Endothelial cell of umbilical vein (primary cell): ENCODE measurements at regions not wholly inside any gene's neighbourhood (a gene's known extent, or its start where the extent isn't known, plus 50 kb on each side); places are given as distances from the start of the nearest gene placed in this dataset.

ENCODE experiments used
- BruUV-seq: library from RNA; stranded (reverse); fragments of 400-500 nt; replicated peaks from 2 replicates; lab custom pipeline; 2021; lab: Mats Ljungman, UMichigan
- CTCF ChIA-PET: fragments of 300-600, 350-600 bp; sonication (Branson Sonifier 250); formaldehyde crosslinking; loops from one replicate; lab custom pipeline; 2021; ENCODE audit warnings: antibody characterized with exemption, inconsistent platforms; lab: Charles Lee
- POLR2A ChIA-PET: fragments of 300-600, 350-600 bp; sonication (Branson Sonifier 250); formaldehyde crosslinking; loops from one replicate; lab custom pipeline; 2021; ENCODE audit warnings: antibody characterized with exemption, inconsistent platforms; lab: Charles Lee
- DNase-seq: peaks from one replicate; pipeline ENCODE4 v3.0.0-alpha.2; 2011; ENCODE audit warnings: low read depth, low spot score
- FAIRE-seq: peaks from 2 replicates; lab custom pipeline; 2011; peaks lifted over from hg19 to GRCh38; lab: Jason Lieb, UNC
- H2AFZ ChIP-seq: 2 replicates; pipeline ENCODE4 v1.6.0; 2012; ENCODE audit warnings: low read depth, low read length, control low read depth, inconsistent platforms
- H3K27ac ChIP-seq: 2 replicates; pipeline ENCODE4 v1.5.1; 2011; ENCODE audit warnings: low read depth, mild to moderate bottlenecking, control low read depth, low read length, moderate library complexity; ENCODE audit not compliant: insufficient read depth
- H3K27me3 ChIP-seq, 2 experiments: 2 replicates each; pipeline versions ENCODE4 v1.6.0 to v1.6.1; 2011; ENCODE audit warnings: low read length in 2 of 2, mixed read lengths in 1 of 2; ENCODE audit not compliant: control insufficient read depth in 2 of 2, insufficient read depth in 2 of 2
- H3K36me3 ChIP-seq, 2 experiments: 2 replicates in 1 of 2; 3 replicates in 1 of 2; pipeline ENCODE4 v1.5.1; 2011; ENCODE audit warnings: low read length in 2 of 2, mild to moderate bottlenecking in 1 of 2, moderate library complexity in 1 of 2; ENCODE audit not compliant: control insufficient read depth in 2 of 2, insufficient read depth in 2 of 2; ENCODE audit errors: extremely low read depth in 1 of 2
- H3K4me1 ChIP-seq: 3 replicates; pipeline ENCODE4 v1.5.1; 2011; ENCODE audit warnings: mild to moderate bottlenecking, low read length; ENCODE audit not compliant: control insufficient read depth, insufficient read depth; ENCODE audit errors: extremely low read depth
- H3K4me2 ChIP-seq: 2 replicates; pipeline ENCODE4 v1.6.1; 2011; ENCODE audit warnings: low read length, control low read depth, mixed read lengths; ENCODE audit not compliant: insufficient read depth
- H3K4me3 ChIP-seq, 3 experiments: fragments of 200-600 bp in 1 of 3; sonication (generic), shearing (Covaris generic) in 1 of 3; replicated peaks in 1 of 3; 2 replicates each; pipeline ENCODE4 v1.5.1; 2011 to 2016; ENCODE audit warnings: control low read depth in 3 of 3, low read length in 3 of 3, mild to moderate bottlenecking in 2 of 3, inconsistent platforms in 1 of 3, low read depth in 1 of 3, moderate library complexity in 1 of 3; ENCODE audit not compliant: insufficient read depth in 1 of 3
- H3K79me2 ChIP-seq: 2 replicates; pipeline ENCODE4 v1.6.0; 2012; ENCODE audit warnings: low read length, inconsistent platforms; ENCODE audit not compliant: control insufficient read depth, insufficient read depth
- H3K9ac ChIP-seq: replicated peaks from 2 replicates; pipeline ENCODE3; 2011; ENCODE audit warnings: low read length, control low read depth; ENCODE audit not compliant: insufficient read depth; ENCODE audit errors: extremely low read depth
- H3K9me1 ChIP-seq: replicated peaks from 3 replicates; pipeline ENCODE4 v1.6.0; 2011; ENCODE audit warnings: mild to moderate bottlenecking, low read length; ENCODE audit not compliant: control insufficient read depth, insufficient read depth; ENCODE audit errors: extremely low read depth
- H3K9me3 ChIP-seq: replicated peaks from 2 replicates; pipeline ENCODE4 v1.5.1; 2012; ENCODE audit warnings: low read length, inconsistent platforms; ENCODE audit not compliant: control insufficient read depth, insufficient read depth
- H4K20me1 ChIP-seq: replicated peaks from 2 replicates; pipeline ENCODE3; 2011; ENCODE audit warnings: mild to moderate bottlenecking, low read length; ENCODE audit not compliant: control insufficient read depth, insufficient read depth; ENCODE audit errors: extremely low read depth
- EZH2 ChIP-seq: IDR thresholded peaks from 2 replicates; pipeline ENCODE4 v1.6.1; 2012; ENCODE audit warnings: borderline replicate concordance, low read depth, mild to moderate bottlenecking, moderate library complexity, low read length, inconsistent platforms; ENCODE audit not compliant: severe bottlenecking
- FOS ChIP-seq: IDR thresholded peaks from 2 replicates; pipeline ENCODE4 v1.6.1; 2011; ENCODE audit warnings: mild to moderate bottlenecking, low read length, moderate library complexity, borderline replicate concordance; ENCODE audit not compliant: insufficient read depth
- GATA2 ChIP-seq: IDR thresholded peaks from 2 replicates; pipeline ENCODE4 v1.7.0; 2011; ENCODE audit warnings: low read depth, mild to moderate bottlenecking, moderate library complexity, mixed read lengths, low read length; ENCODE audit not compliant: insufficient read length, insufficient read depth
- JUN ChIP-seq: IDR thresholded peaks from 2 replicates; pipeline ENCODE4 v1.6.1; 2011; ENCODE audit warnings: borderline replicate concordance, low read depth; ENCODE audit not compliant: insufficient read length, insufficient read depth
- MYC ChIP-seq: IDR thresholded peaks from one replicate; pipeline ENCODE4 v1.6.1; 2011; ENCODE audit warnings: mild to moderate bottlenecking, low read depth, low read length
- POLR2A ChIP-seq: IDR thresholded peaks from 2 replicates; pipeline ENCODE4 v1.6.1; 2012; ENCODE audit warnings: low read depth, mild to moderate bottlenecking, control low read depth, low read length
- POLR2AphosphoS5 ChIP-seq: IDR thresholded peaks from 2 replicates; pipeline ENCODE4 v1.6.1; 2012; ENCODE audit warnings: low read depth, mild to moderate bottlenecking, control low read depth, low read length, moderate library complexity; ENCODE audit not compliant: insufficient read depth
- dilution Hi-C: fragments of 300-500 bp; cut with MboI; formaldehyde crosslinking; loops from one replicate; pipeline ENCODE4 v1.15.0; 2019; ENCODE audit warnings: low sequenced_read_pairs; ENCODE audit not compliant: extremely low pct_ligation_motif_present
- intact Hi-C: fragments of 100-400 bp; cut with micrococcal nuclease; formaldehyde crosslinking; loops from one replicate; pipeline ENCODE4 v1.10.0; 2022
- TF ChIP-seq, protein P1 (sequence below): IDR thresholded peaks from 2 replicates; pipeline ENCODE4 v1.6.1; 2011; ENCODE audit not compliant: insufficient read depth, insufficient read length
- TF ChIP-seq, protein P2 (sequence below), 2 donors: IDR thresholded peaks; 1 replicate in 1 of 2; 2 replicates in 1 of 2; pipeline ENCODE4 v1.5.1; 2011; ENCODE audit warnings: low read length in 2 of 2, mild to moderate bottlenecking in 2 of 2, moderate library complexity in 2 of 2, control low read depth in 1 of 2, inconsistent platforms in 1 of 2, low read depth in 1 of 2; ENCODE audit not compliant: insufficient read depth in 1 of 2; ENCODE audit errors: extremely low read depth in 1 of 2

DNA sequence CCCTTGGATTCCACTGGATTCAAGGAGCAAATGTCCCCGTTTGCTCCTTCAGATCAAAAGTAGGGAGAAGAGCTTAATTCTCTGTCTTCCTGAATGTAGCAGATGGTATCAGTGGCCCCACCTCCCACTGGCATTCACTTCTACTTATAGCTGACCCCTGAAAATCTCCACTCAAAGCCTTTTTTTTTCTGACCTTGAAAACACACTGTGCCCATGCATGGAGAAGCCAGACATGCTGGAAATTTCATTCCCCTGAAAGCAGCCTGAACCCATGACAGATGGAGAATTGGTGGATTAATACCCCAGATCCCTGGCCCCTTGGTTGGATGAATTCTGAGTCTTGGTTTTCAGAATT, 76.6 kb upstream of the UBAC2 start:
- H3K4me2 ChIP-seq = no peak overlapping the region
- H4K20me1 ChIP-seq = no peaks in the 10 kb centered on the region
- no TSS peak for BruUV-seq
- ChIA-PET CTCF (interaction anchor here (0.9 kb wide), 1 partner anchor 52 kb away, joined by 3 read pairs; no protein-coding TSS in a partner anchor), POLR2A (no interaction called here)
- intact Hi-C loops (loop anchor here (2.0 kb wide), 1 partner anchor 37 kb away; no protein-coding TSS in a partner anchor), dilution Hi-C loops (no loop called here)
- H3K27me3 ChIP-seq = no peaks in the 10 kb centered on the region
- no peak for FAIRE-seq
- H3K27ac ChIP-seq = no peak overlapping the region
- TF ChIP-seq MYC (no peak), POLR2AphosphoS5 (no peak), EZH2 (no peak), JUN (no peak), GATA2 (no peak), FOS (no peak), POLR2A (no peak)
- TF ChIP-seq, protein P1, sequence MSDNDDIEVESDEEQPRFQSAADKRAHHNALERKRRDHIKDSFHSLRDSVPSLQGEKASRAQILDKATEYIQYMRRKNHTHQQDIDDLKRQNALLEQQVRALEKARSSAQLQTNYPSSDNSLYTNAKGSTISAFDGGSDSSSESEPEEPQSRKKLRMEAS = no peak
- TF ChIP-seq, protein P2, sequence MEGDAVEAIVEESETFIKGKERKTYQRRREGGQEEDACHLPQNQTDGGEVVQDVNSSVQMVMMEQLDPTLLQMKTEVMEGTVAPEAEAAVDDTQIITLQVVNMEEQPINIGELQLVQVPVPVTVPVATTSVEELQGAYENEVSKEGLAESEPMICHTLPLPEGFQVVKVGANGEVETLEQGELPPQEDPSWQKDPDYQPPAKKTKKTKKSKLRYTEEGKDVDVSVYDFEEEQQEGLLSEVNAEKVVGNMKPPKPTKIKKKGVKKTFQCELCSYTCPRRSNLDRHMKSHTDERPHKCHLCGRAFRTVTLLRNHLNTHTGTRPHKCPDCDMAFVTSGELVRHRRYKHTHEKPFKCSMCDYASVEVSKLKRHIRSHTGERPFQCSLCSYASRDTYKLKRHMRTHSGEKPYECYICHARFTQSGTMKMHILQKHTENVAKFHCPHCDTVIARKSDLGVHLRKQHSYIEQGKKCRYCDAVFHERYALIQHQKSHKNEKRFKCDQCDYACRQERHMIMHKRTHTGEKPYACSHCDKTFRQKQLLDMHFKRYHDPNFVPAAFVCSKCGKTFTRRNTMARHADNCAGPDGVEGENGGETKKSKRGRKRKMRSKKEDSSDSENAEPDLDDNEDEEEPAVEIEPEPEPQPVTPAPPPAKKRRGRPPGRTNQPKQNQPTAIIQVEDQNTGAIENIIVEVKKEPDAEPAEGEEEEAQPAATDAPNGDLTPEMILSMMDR (IDR thresholded peaks at IDR 0.05; ENCODE audit: extremely low read depth in 1 of 2, insufficient read depth in 1 of 2, low read depth in 1 of 2, low read length in 2 of 2) = no peak
- no peaks in the 10 kb centered on the region for H3K79me2 ChIP-seq
- no peaks in the 10 kb centered on the region for H3K36me3 ChIP-seq
- no peak overlapping the region for H3K9ac ChIP-seq
- DNase-seq = no peak
- no peak overlapping the region for H3K4me3 ChIP-seq
- no peaks in the 10 kb centered on the region for H3K9me1 ChIP-seq
- H2AFZ ChIP-seq = no peak overlapping the region
- H3K9me3 ChIP-seq = no peaks in the 10 kb centered on the region
- peaks cover 10% of the 10 kb centered on the region for H3K4me1 ChIP-seq
